ENCODE measurements at regions not wholly inside any gene's neighbourhood (a gene's known extent, or its start where the extent isn't known, plus 50 kb on each side); places are given as distances from the start of the nearest gene placed in this dataset.

- intact Hi-C loops (cut with DNase I): no loop called here
- no peak for TF ChIP-seq CTCF (IDR thresholded peaks at IDR 0.05)
- TF ChIP-seq POLR2A (IDR thresholded peaks at IDR 0.05): no peak
- Histone ChIP-seq H3K4me1 (no peaks in the 10 kb centered on the region), H3K27me3 (no peaks in the 10 kb centered on the region), H3K9me3 (peaks cover 0 to 9% (median 5%) of the 10 kb centered on the region in 3 donors), H3K4me3 (no peak overlapping the region), H3K36me3 (no peaks in the 10 kb centered on the region), H3K27ac (no peak overlapping the region)
- no peak for DNase-seq
- WGBS, 2 donors: 90% methylated on average over 3 of the region's 6 CpGs; no CpG with 5 or more reads in 1 of the 2 donors
Observed at GRCh38 chr7:98548971-98549370, 68.1 kb upstream of the NPTX2 start.

GRCh38 chr7:98548370-98548769, 68.7 kb upstream of the NPTX2 start:
- no peak overlapping the region for H3K4me3 ChIP-seq
- H3K27ac ChIP-seq: no peak overlapping the region
- WGBS, 2 donors: 77 to 86% methylated on average over 2 of the region's 2 CpGs
- H3K9me3 ChIP-seq: peaks cover 0 to 9% (median 5%) of the 10 kb centered on the region in 3 donors
- H3K4me1 ChIP-seq: no peaks in the 10 kb centered on the region
- no peaks in the 10 kb centered on the region for H3K27me3 ChIP-seq
- TF ChIP-seq POLR2A (IDR thresholded peaks at IDR 0.05): no peak
- no peak for TF ChIP-seq CTCF (IDR thresholded peaks at IDR 0.05)
- intact Hi-C loops (cut with DNase I): no loop called here
- H3K36me3 ChIP-seq: no peaks in the 10 kb centered on the region
- DNase-seq: no peak

DNA sequence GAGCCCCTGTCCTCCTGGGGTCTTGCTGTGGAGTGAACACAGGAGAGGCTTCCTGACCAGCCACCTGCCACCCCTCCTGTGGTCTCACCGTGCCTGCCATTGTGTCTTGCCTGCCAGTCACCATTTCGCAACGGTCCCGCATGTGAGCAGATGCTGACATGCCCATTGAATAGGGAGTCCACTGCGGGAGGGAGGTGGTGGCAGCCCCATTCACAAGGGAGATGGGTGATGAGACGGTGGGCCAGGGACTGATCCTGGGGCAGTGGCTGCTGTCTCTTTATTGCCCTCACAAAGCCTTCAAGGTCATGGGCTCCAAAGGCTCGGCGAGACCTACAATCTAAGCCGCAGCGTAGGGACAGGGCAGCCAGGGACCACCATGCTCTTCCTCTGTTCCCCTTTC, 76.0 kb upstream of the NPTX2 start:
- WGBS, 2 donors: 77 to 100% methylated on average over 1 to 4 of the region's 10 CpGs
- no peak for DNase-seq
- no peaks in the 10 kb centered on the region for H3K4me1 ChIP-seq
- no peaks in the 10 kb centered on the region for H3K9me3 ChIP-seq
- H3K4me3 ChIP-seq: no peak overlapping the region
- no peaks in the 10 kb centered on the region for H3K36me3 ChIP-seq
- TF ChIP-seq POLR2A (IDR thresholded peaks at IDR 0.05) (no peak), CTCF (IDR thresholded peaks at IDR 0.05) (no peak)
- H3K27me3 ChIP-seq: no peaks in the 10 kb centered on the region
- intact Hi-C loops (cut with DNase I): no loop called here
- no peak overlapping the region for H3K27ac ChIP-seq

GRCh38 chr7:98539865-98540264, 77.2 kb upstream of the NPTX2 start:
- no peaks in the 10 kb centered on the region for H3K36me3 ChIP-seq
- no peak overlapping the region for H3K4me3 ChIP-seq
- no peaks in the 10 kb centered on the region for H3K27me3 ChIP-seq
- WGBS, 2 donors: 50 to 78% methylated on average over 1 of the region's 1 CpG
- intact Hi-C loops (cut with DNase I): no loop called here
- DNase-seq: no peak
- no peaks in the 10 kb centered on the region for H3K4me1 ChIP-seq
- no peak overlapping the region for H3K27ac ChIP-seq
- TF ChIP-seq POLR2A (IDR thresholded peaks at IDR 0.05) (no peak), CTCF (IDR thresholded peaks at IDR 0.05) (no peak)
- no peaks in the 10 kb centered on the region for H3K9me3 ChIP-seq

DNA sequence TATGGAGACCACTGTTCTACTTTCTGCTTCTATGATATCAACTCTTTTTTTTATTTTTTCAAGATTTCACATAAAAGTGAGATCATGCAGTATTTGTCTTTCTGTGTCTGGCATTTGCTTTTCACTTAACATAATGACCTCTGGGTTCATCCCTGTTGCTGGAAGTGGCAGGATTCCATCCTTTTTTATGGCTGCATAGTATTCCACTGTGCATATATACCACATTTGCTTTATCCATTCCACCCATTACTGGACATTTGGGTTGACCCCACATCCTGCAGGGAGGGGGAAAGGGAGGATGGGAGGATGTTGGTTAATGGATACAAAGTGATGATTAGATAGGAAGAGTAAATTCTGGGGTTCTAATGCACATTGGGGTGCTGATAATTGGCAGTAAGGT, 80.3 kb upstream of the NPTX2 start:
- H3K9me3 ChIP-seq: no peaks in the 10 kb centered on the region
- H3K4me1 ChIP-seq: no peaks in the 10 kb centered on the region
- no peak overlapping the region for H3K27ac ChIP-seq
- no peaks in the 10 kb centered on the region for H3K27me3 ChIP-seq
- TF ChIP-seq CTCF (IDR thresholded peaks at IDR 0.05) (no peak), POLR2A (IDR thresholded peaks at IDR 0.05) (no peak)
- intact Hi-C loops (cut with DNase I): no loop called here
- no peak overlapping the region for H3K4me3 ChIP-seq
- DNase-seq: no peak
- H3K36me3 ChIP-seq: no peaks in the 10 kb centered on the region
